SK-N-SH (cell line): ENCODE measurements at regions not wholly inside any gene's neighbourhood (a gene's known extent, or its start where the extent isn't known, plus 50 kb on each side); places are given as distances from the start of the nearest gene placed in this dataset.

Experiments used
- CTCF ChIA-PET: fragments of 300-600, 350-600 bp; formaldehyde crosslinking; extraction: SDS; loops from one replicate; lab custom pipeline; 2021; lab: Yijun Ruan, JAX
- POLR2A ChIA-PET: fragments of 350-600 bp; sonication (Branson Sonifier 250); formaldehyde crosslinking; extraction: SDS; loops from one replicate; lab custom pipeline; 2020; ENCODE audit warnings: antibody characterized with exemption, inconsistent platforms; lab: Yijun Ruan, JAX
- DNase-seq: peaks from one replicate; pipeline ENCODE4 v3.0.0; 2012
- H2AFZ ChIP-seq: fragments of 200-600 bp; sonication (generic); 2 replicates; pipeline ENCODE4 v1.8.1; 2016; ENCODE audit warnings: antibody characterized with exemption, mild to moderate bottlenecking, low read depth
- H3F3A ChIP-seq: fragments of 200-600 bp; sonication (generic); replicated peaks from 2 replicates; pipeline ENCODE3; 2016; ENCODE audit warnings: antibody characterized with exemption, mild to moderate bottlenecking; ENCODE audit not compliant: insufficient read depth
- H3K27ac ChIP-seq, 2 experiments: fragments of 200-500 bp in 1 of 2; fragments of 200-600 bp in 1 of 2; sonication (Bioruptor generic) in 1 of 2; sonication (generic), shearing (Covaris generic) in 1 of 2; 2 replicates each; pipeline versions ENCODE4 v1.5.1 to v1.6.1; 2014 to 2016; ENCODE audit warnings: low read depth in 2 of 2, inconsistent platforms in 1 of 2, low read length in 1 of 2, mild to moderate bottlenecking in 1 of 2, mixed read lengths in 1 of 2
- H3K27me3 ChIP-seq: fragments of 200-600 bp; sonication (generic), shearing (Covaris generic); 2 replicates; pipeline ENCODE4 v1.6.1; 2016; ENCODE audit warnings: mixed run types; ENCODE audit not compliant: insufficient read depth
- H3K36me3 ChIP-seq, 2 experiments: fragments of 200-500 bp in 1 of 2; fragments of 200-600 bp in 1 of 2; sonication (Bioruptor generic) in 1 of 2; sonication (generic) in 1 of 2; replicated peaks in 1 of 2; 2 replicates each; pipeline versions ENCODE3 to v1.5.1; 2014 to 2016; ENCODE audit warnings: low read length in 1 of 2, mild to moderate bottlenecking in 1 of 2; ENCODE audit not compliant: insufficient read depth in 2 of 2, control insufficient read depth in 1 of 2
- H3K4me1 ChIP-seq, 2 experiments: fragments of 200-500 bp in 1 of 2; fragments of 200-600 bp in 1 of 2; sonication (Bioruptor generic) in 1 of 2; sonication (generic), shearing (Covaris generic) in 1 of 2; 2 replicates each; pipeline versions ENCODE4 v1.5.1 to v1.6.1; 2014 to 2016; ENCODE audit warnings: low read depth in 1 of 2, low read length in 1 of 2, mixed run types in 1 of 2; ENCODE audit not compliant: insufficient read depth in 2 of 2, control insufficient read depth in 1 of 2
- H3K4me2 ChIP-seq: fragments of 200-600 bp; sonication (generic), shearing (Covaris generic); 2 replicates; pipeline ENCODE4 v1.6.1; 2017; ENCODE audit warnings: mixed run types
- H3K4me3 ChIP-seq, 2 experiments: fragments of 200-500 bp in 1 of 2; fragments of 200-600 bp in 1 of 2; sonication (Bioruptor generic) in 1 of 2; sonication (generic), shearing (Covaris generic) in 1 of 2; 2 replicates each; pipeline versions ENCODE4 v1.5.1 to v1.8.1; 2014 to 2016; ENCODE audit warnings: low read depth in 2 of 2, inconsistent platforms in 1 of 2, low read length in 1 of 2, mild to moderate bottlenecking in 1 of 2, mixed read lengths in 1 of 2, moderate library complexity in 1 of 2
- H3K79me2 ChIP-seq: fragments of 200-600 bp; sonication (generic); 2 replicates; pipeline ENCODE4 v1.8.1; 2017; ENCODE audit warnings: mild to moderate bottlenecking; ENCODE audit not compliant: insufficient read depth
- H3K9ac ChIP-seq: fragments of 200-600 bp; sonication (generic); 2 replicates; pipeline ENCODE4 v1.6.1; 2017; ENCODE audit warnings: mixed run types
- H3K9me2 ChIP-seq: fragments of 200-600 bp; sonication (generic); 2 replicates; pipeline ENCODE4 v1.6.1; 2017; ENCODE audit warnings: mixed run types
- H3K9me3 ChIP-seq: fragments of 200-600 bp; sonication (generic); 2 replicates; pipeline ENCODE4 v1.6.1; 2017; ENCODE audit warnings: mixed run types, mild to moderate bottlenecking, moderate library complexity
- H4K20me1 ChIP-seq: fragments of 200-600 bp; sonication (generic); 2 replicates; pipeline ENCODE4 v1.6.1; 2017; ENCODE audit warnings: mild to moderate bottlenecking, mixed run types; ENCODE audit not compliant: insufficient read depth
- EZH2phosphoT487 ChIP-seq: fragments of 200-600 bp; sonication (generic); IDR thresholded peaks from 2 replicates; pipeline ENCODE4 v1.6.1; 2017; ENCODE audit warnings: low read depth, mixed run types, mild to moderate bottlenecking, antibody characterized with exemption, moderate library complexity, borderline replicate concordance
- IRF3 ChIP-seq: fragments of 150-350 bp; IDR thresholded peaks from 2 replicates; pipeline ENCODE4 v1.6.1; 2016; ENCODE audit warnings: mild to moderate bottlenecking, low read depth, low read length
- JUND ChIP-seq: IDR thresholded peaks from 2 replicates; pipeline ENCODE4 v1.4.0; 2012
- NRF1 ChIP-seq: IDR thresholded peaks from 2 replicates; pipeline ENCODE4 v1.6.1; 2012; ENCODE audit warnings: low read depth, mild to moderate bottlenecking, low read length
- RAD21 ChIP-seq: IDR thresholded peaks from 2 replicates; pipeline ENCODE4 v1.6.1; 2012; ENCODE audit warnings: mild to moderate bottlenecking, low read length
- RFX5 ChIP-seq: IDR thresholded peaks from 2 replicates; pipeline ENCODE4 v1.6.1; 2012; ENCODE audit warnings: mild to moderate bottlenecking, improper control_type of control experiment, low read length
- RXRA ChIP-seq: IDR thresholded peaks from 2 replicates; pipeline ENCODE4 v1.4.0; 2012; ENCODE audit warnings: low read depth, mild to moderate bottlenecking, borderline replicate concordance
- SMC3 ChIP-seq: IDR thresholded peaks from 2 replicates; pipeline ENCODE4 v1.6.1; 2012; ENCODE audit warnings: low read depth, low read length, improper control_type of control experiment
- TCF12 ChIP-seq: IDR thresholded peaks from 2 replicates; pipeline ENCODE4 v1.4.0; 2012
- WGBS: methylation state at CpG from one replicate; pipeline ENCODE4 v1.1.6; 2017; ENCODE audit warnings: low lambda C conversion rate; 5-methylcytosine and 5-hydroxymethylcytosine counted together
- TF ChIP-seq, protein P1 (sequence below): fragments of 200-600 bp; sonication (generic); IDR thresholded peaks from 2 replicates; pipeline ENCODE4 v1.6.1; 2017; ENCODE audit warnings: antibody characterized with exemption, mild to moderate bottlenecking, moderate library complexity
- TF ChIP-seq, protein P2 (sequence below): IDR thresholded peaks from 2 replicates; pipeline ENCODE4 v1.4.0; 2012; ENCODE audit warnings: low read depth, borderline replicate concordance
- TF ChIP-seq, protein P3 (sequence below): IDR thresholded peaks from 2 replicates; pipeline ENCODE4; 2012

- peak; percentile 56 for DNase-seq
- TF ChIP-seq, protein P1, sequence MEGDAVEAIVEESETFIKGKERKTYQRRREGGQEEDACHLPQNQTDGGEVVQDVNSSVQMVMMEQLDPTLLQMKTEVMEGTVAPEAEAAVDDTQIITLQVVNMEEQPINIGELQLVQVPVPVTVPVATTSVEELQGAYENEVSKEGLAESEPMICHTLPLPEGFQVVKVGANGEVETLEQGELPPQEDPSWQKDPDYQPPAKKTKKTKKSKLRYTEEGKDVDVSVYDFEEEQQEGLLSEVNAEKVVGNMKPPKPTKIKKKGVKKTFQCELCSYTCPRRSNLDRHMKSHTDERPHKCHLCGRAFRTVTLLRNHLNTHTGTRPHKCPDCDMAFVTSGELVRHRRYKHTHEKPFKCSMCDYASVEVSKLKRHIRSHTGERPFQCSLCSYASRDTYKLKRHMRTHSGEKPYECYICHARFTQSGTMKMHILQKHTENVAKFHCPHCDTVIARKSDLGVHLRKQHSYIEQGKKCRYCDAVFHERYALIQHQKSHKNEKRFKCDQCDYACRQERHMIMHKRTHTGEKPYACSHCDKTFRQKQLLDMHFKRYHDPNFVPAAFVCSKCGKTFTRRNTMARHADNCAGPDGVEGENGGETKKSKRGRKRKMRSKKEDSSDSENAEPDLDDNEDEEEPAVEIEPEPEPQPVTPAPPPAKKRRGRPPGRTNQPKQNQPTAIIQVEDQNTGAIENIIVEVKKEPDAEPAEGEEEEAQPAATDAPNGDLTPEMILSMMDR, result peak; percentile 68
- no peak for TF ChIP-seq TCF12
- TF ChIP-seq RAD21, result peak; percentile 84
- TF ChIP-seq RFX5, result no peak
- peak; percentile 65 for TF ChIP-seq SMC3
- no peak for TF ChIP-seq EZH2phosphoT487
- no peak for TF ChIP-seq JUND
- Histone ChIP-seq H3K79me2 (no peaks in the 10 kb centered on the region), H2AFZ (no peak overlapping the region), H3K27me3 (no peaks in the 10 kb centered on the region), H4K20me1 (no peaks in the 10 kb centered on the region), H3K4me2 (no peak overlapping the region), H3K27ac (no peak overlapping the region), H3F3A (no peaks in the 10 kb centered on the region), H3K9me3 (no peaks in the 10 kb centered on the region), H3K4me1 (no peaks in the 10 kb centered on the region), H3K4me3 (peak overlapping the region in 1 of 2 experiments; percentile 42; a peak in 1 of 4 replicates), H3K36me3 (no peaks in the 10 kb centered on the region), H3K9ac (no peak overlapping the region), H3K9me2 (no peaks in the 10 kb centered on the region)
- 5% methylated on average over 4 of the region's 4 CpGs for WGBS
- CTCF ChIA-PET, result interaction anchor here (0.5 to 3.0 kb wide), 67 partner anchors 9 to 1405 kb away, joined by 3 to 38 read pairs (median 3); no protein-coding TSS in a partner anchor
- POLR2A ChIA-PET, result no interaction called here
Observed at GRCh38 chr2:22355816-22356433, 1029.1 kb upstream of the KLHL29 start.

- ChIA-PET CTCF (interaction anchor here (1.1 kb wide), 1 partner anchor 13 kb away, joined by 3 read pairs; no protein-coding TSS in a partner anchor), POLR2A (no interaction called here)
- H3F3A ChIP-seq, result no peaks in the 10 kb centered on the region
- no peaks in the 10 kb centered on the region for H3K36me3 ChIP-seq
- WGBS, result 10% methylated on average over 2 of the region's 2 CpGs
- TF ChIP-seq RXRA (no peak), NRF1 (no peak), IRF3 (no peak), RAD21 (no peak; the same call in 1 of the 2 replicates)
- TF ChIP-seq, protein P2, sequence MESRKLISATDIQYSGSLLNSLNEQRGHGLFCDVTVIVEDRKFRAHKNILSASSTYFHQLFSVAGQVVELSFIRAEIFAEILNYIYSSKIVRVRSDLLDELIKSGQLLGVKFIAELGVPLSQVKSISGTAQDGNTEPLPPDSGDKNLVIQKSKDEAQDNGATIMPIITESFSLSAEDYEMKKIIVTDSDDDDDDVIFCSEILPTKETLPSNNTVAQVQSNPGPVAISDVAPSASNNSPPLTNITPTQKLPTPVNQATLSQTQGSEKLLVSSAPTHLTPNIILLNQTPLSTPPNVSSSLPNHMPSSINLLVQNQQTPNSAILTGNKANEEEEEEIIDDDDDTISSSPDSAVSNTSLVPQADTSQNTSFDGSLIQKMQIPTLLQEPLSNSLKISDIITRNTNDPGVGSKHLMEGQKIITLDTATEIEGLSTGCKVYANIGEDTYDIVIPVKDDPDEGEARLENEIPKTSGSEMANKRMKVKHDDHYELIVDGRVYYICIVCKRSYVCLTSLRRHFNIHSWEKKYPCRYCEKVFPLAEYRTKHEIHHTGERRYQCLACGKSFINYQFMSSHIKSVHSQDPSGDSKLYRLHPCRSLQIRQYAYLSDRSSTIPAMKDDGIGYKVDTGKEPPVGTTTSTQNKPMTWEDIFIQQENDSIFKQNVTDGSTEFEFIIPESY, result no peak
- TF ChIP-seq, protein P3, sequence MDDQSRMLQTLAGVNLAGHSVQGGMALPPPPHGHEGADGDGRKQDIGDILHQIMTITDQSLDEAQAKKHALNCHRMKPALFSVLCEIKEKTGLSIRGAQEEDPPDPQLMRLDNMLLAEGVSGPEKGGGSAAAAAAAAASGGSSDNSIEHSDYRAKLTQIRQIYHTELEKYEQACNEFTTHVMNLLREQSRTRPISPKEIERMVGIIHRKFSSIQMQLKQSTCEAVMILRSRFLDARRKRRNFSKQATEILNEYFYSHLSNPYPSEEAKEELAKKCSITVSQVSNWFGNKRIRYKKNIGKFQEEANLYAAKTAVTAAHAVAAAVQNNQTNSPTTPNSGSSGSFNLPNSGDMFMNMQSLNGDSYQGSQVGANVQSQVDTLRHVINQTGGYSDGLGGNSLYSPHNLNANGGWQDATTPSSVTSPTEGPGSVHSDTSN, result no peak
- H3K79me2 ChIP-seq, result no peaks in the 10 kb centered on the region
- H3K9me2 ChIP-seq, result no peaks in the 10 kb centered on the region
- H3K4me2 ChIP-seq, result no peak overlapping the region
- H3K9me3 ChIP-seq, result no peaks in the 10 kb centered on the region
- no peak overlapping the region for H3K27ac ChIP-seq
- no peak overlapping the region for H2AFZ ChIP-seq
- H3K9ac ChIP-seq, result no peak overlapping the region
- H4K20me1 ChIP-seq, result no peaks in the 10 kb centered on the region
- no peak overlapping the region for H3K4me3 ChIP-seq
- no peaks in the 10 kb centered on the region for H3K4me1 ChIP-seq
- DNase-seq, result no peak
- no peaks in the 10 kb centered on the region for H3K27me3 ChIP-seq
Observed at GRCh38 chr2:22359071-22359672, 1025.8 kb upstream of the KLHL29 start.
